ENCODE measurements at regions not wholly inside any gene's neighbourhood (a gene's known extent, or its start where the extent isn't known, plus 50 kb on each side); places are given as distances from the start of the nearest gene placed in this dataset.

- no peak for DNase-seq
- Histone ChIP-seq H3K36me3 (ENCODE audit: control insufficient read depth, insufficient read depth, low read length) (no peaks in the 10 kb centered on the region), H3K9me3 (no peaks in the 10 kb centered on the region), H3K4me3 (ENCODE audit: low read depth, low read length) (no peak overlapping the region), H3K27me3 (replicated peaks; ENCODE audit: control insufficient read depth, insufficient read depth, low read length) (no peaks in the 10 kb centered on the region; the same call in 1 of the 2 replicates), H3K4me1 (peaks cover 5% of the 10 kb centered on the region; the same call in 1 of the 2 replicates)
- H3K4me1 Mint-ChIP-seq (ENCODE audit: low read depth, unreplicated experiment), result no peaks in the 10 kb centered on the region
- no peak overlapping the region for H3K4me3 Mint-ChIP-seq (ENCODE audit: unreplicated experiment)
- H3K27me3 Mint-ChIP-seq (ENCODE audit: insufficient read depth, unreplicated experiment), result no peaks in the 10 kb centered on the region
- ChIA-PET POLR2A (no interaction called here), CTCF (no interaction called here)
- intact Hi-C loops (cut with micrococcal nuclease; ENCODE audit: unreplicated experiment), result no loop called here
- H3K27ac Mint-ChIP-seq (ENCODE audit: unreplicated experiment), result no peak overlapping the region
- TF ChIP-seq CTCF (IDR thresholded peaks at IDR 0.05; ENCODE audit: insufficient read depth in 1 of 2, low read depth in 1 of 2, low read length in 1 of 2, severe bottlenecking in 1 of 2, unreplicated experiment in 1 of 2), result no peak
- BruUV-seq (replicated peaks), result no TSS peak
- H3K9me3 Mint-ChIP-seq (ENCODE audit: unreplicated experiment), result no peaks in the 10 kb centered on the region
- no peaks in the 10 kb centered on the region for H3K36me3 Mint-ChIP-seq (ENCODE audit: insufficient read depth, unreplicated experiment)
Measured at GRCh38 chr9:31824860-31825259, 559.6 kb upstream of the ACO1 start.

GRCh38 chr9:31837211-31837610, 547.2 kb upstream of the ACO1 start:
- no peak overlapping the region for H3K27ac Mint-ChIP-seq (ENCODE audit: unreplicated experiment)
- no peaks in the 10 kb centered on the region for H3K4me1 Mint-ChIP-seq (ENCODE audit: low read depth, unreplicated experiment)
- no TSS peak for BruUV-seq (replicated peaks)

GRCh38 chr9:31839273-31839672, 545.2 kb upstream of the ACO1 start:
- H3K4me3 Mint-ChIP-seq (ENCODE audit: unreplicated experiment), result no peak overlapping the region
- Histone ChIP-seq H3K4me1 (no peaks in the 10 kb centered on the region), H3K36me3 (ENCODE audit: control insufficient read depth, insufficient read depth, low read length) (no peaks in the 10 kb centered on the region), H3K27me3 (replicated peaks; ENCODE audit: control insufficient read depth, insufficient read depth, low read length) (no peaks in the 10 kb centered on the region), H3K9me3 (no peaks in the 10 kb centered on the region), H3K4me3 (ENCODE audit: low read depth, low read length) (no peak overlapping the region)
- ChIA-PET CTCF (interaction anchor here (0.8 kb wide), 1 partner anchor 413 kb away, joined by 3 read pairs; no protein-coding TSS in a partner anchor), POLR2A (no interaction called here)
- no peak overlapping the region for H3K27ac Mint-ChIP-seq (ENCODE audit: unreplicated experiment)
- H3K9me3 Mint-ChIP-seq (ENCODE audit: unreplicated experiment), result no peaks in the 10 kb centered on the region
- peak in 1 of 2 experiments; percentile 4 for TF ChIP-seq CTCF (IDR thresholded peaks at IDR 0.05; ENCODE audit: insufficient read depth in 1 of 2, low read depth in 1 of 2, low read length in 1 of 2, severe bottlenecking in 1 of 2, unreplicated experiment in 1 of 2)
- intact Hi-C loops (cut with micrococcal nuclease; ENCODE audit: unreplicated experiment), result loop anchor here (1.0 kb wide), 1 partner anchor 412 kb away; no protein-coding TSS in a partner anchor
- H3K36me3 Mint-ChIP-seq (ENCODE audit: insufficient read depth, unreplicated experiment), result no peaks in the 10 kb centered on the region
- no peak for DNase-seq
- no TSS peak for BruUV-seq (replicated peaks)
- no peaks in the 10 kb centered on the region for H3K27me3 Mint-ChIP-seq (ENCODE audit: insufficient read depth, unreplicated experiment)
- H3K4me1 Mint-ChIP-seq (ENCODE audit: low read depth, unreplicated experiment), result no peaks in the 10 kb centered on the region

More at GRCh38 chr9:31837211-31837610, 547.2 kb upstream of the ACO1 start:
- Histone ChIP-seq H3K9me3 (no peaks in the 10 kb centered on the region), H3K36me3 (ENCODE audit: control insufficient read depth, insufficient read depth, low read length) (no peaks in the 10 kb centered on the region), H3K27me3 (replicated peaks; ENCODE audit: control insufficient read depth, insufficient read depth, low read length) (no peaks in the 10 kb centered on the region; the same call in 1 of the 2 replicates), H3K4me1 (no peaks in the 10 kb centered on the region), H3K4me3 (ENCODE audit: low read depth, low read length) (no peak overlapping the region)
- no peak overlapping the region for H3K4me3 Mint-ChIP-seq (ENCODE audit: unreplicated experiment)
- DNase-seq, result no peak
- H3K27me3 Mint-ChIP-seq (ENCODE audit: insufficient read depth, unreplicated experiment), result no peaks in the 10 kb centered on the region
- ChIA-PET POLR2A (no interaction called here), CTCF (no interaction called here)
- no peaks in the 10 kb centered on the region for H3K9me3 Mint-ChIP-seq (ENCODE audit: unreplicated experiment)
- H3K36me3 Mint-ChIP-seq (ENCODE audit: insufficient read depth, unreplicated experiment), result no peaks in the 10 kb centered on the region
- no peak for TF ChIP-seq CTCF (IDR thresholded peaks at IDR 0.05; ENCODE audit: insufficient read depth in 1 of 2, low read depth in 1 of 2, low read length in 1 of 2, severe bottlenecking in 1 of 2, unreplicated experiment in 1 of 2)
- intact Hi-C loops (cut with micrococcal nuclease; ENCODE audit: unreplicated experiment), result no loop called here
